Smooth muscle cell (in vitro differentiated cells): ENCODE measurements at regions not wholly inside any gene's neighbourhood (a gene's known extent, or its start where the extent isn't known, plus 50 kb on each side); places are given as distances from the start of the nearest gene placed in this dataset.
A peak's percentile ranks its signal among the peaks of the same experiment; 100 is the strongest.

Source experiments
- DNase-seq: peaks from one replicate; lab custom pipeline; 2025; ENCODE audit not compliant: unreplicated experiment; lab: John Stamatoyannopoulos, UW
- H2AFZ ChIP-seq: fragments of 200-600 bp; sonication (generic); 2 replicates; pipeline ENCODE4 v1.6.0; 2016; ENCODE audit warnings: antibody characterized with exemption, low read depth, mild to moderate bottlenecking
- H3F3A ChIP-seq: fragments of 200-600 bp; sonication (generic); 2 replicates; pipeline ENCODE4 v1.6.0; 2017; ENCODE audit warnings: antibody characterized with exemption, low read depth
- H3K27ac ChIP-seq: fragments of 200-600 bp; sonication (generic); 2 replicates; pipeline ENCODE4 v1.5.1; 2016; ENCODE audit warnings: low read depth, mild to moderate bottlenecking
- H3K27me3 ChIP-seq: fragments of 200-600 bp; sonication (generic); 2 replicates; pipeline ENCODE4 v1.6.1; 2016; ENCODE audit warnings: low read depth, mild to moderate bottlenecking
- H3K36me3 ChIP-seq: fragments of 200-600 bp; sonication (generic); 2 replicates; pipeline ENCODE4 v1.5.1; 2016; ENCODE audit warnings: low read depth
- H3K4me1 ChIP-seq: fragments of 200-600 bp; sonication (generic); 2 replicates; pipeline ENCODE4 v1.5.1; 2016; ENCODE audit warnings: low read depth
- H3K4me2 ChIP-seq: fragments of 200-600 bp; sonication (generic); 2 replicates; pipeline ENCODE4 v1.6.0; 2016; ENCODE audit warnings: mild to moderate bottlenecking
- H3K4me3 ChIP-seq: fragments of 200-600 bp; sonication (generic); 2 replicates; pipeline ENCODE4 v1.5.1; 2016; ENCODE audit warnings: mild to moderate bottlenecking
- H3K79me2 ChIP-seq: fragments of 200-600 bp; sonication (generic); 2 replicates; pipeline ENCODE4 v1.6.0; 2016; ENCODE audit warnings: low read depth, mild to moderate bottlenecking
- H3K9ac ChIP-seq: fragments of 200-600 bp; sonication (generic); 2 replicates; pipeline ENCODE4 v1.6.0; 2016; ENCODE audit warnings: low read depth
- H3K9me3 ChIP-seq: fragments of 200-600 bp; sonication (generic); replicated peaks from 2 replicates; pipeline ENCODE4 v1.5.1; 2016; ENCODE audit warnings: low read depth
- H4K20me1 ChIP-seq: fragments of 200-600 bp; sonication (generic); 2 replicates; pipeline ENCODE4 v1.6.0; 2016; ENCODE audit warnings: low read depth
- CTCF ChIP-seq: fragments of 200-600 bp; sonication (generic); IDR thresholded peaks from 2 replicates; pipeline ENCODE4 v1.5.1; 2017; ENCODE audit warnings: borderline replicate concordance, mild to moderate bottlenecking, antibody characterized with exemption; ENCODE audit not compliant: insufficient read depth, poor library complexity, severe bottlenecking
- WGBS: methylation state at CpG from one replicate; pipeline ENCODE4 v1.1.7; 2016; ENCODE audit warnings: low lambda C conversion rate; 5-methylcytosine and 5-hydroxymethylcytosine counted together

GRCh38 chr13:99067159-99067985 is 89.5 kb upstream of the DOCK9 start:
- H3K4me2 ChIP-seq: no peak overlapping the region
- no peak overlapping the region for H3K9ac ChIP-seq
- no peaks in the 10 kb centered on the region for H3K4me1 ChIP-seq
- no peaks in the 10 kb centered on the region for H3K79me2 ChIP-seq
- H3K27ac ChIP-seq: peak overlapping the region; percentile 20
- H3K9me3 ChIP-seq: no peaks in the 10 kb centered on the region
- no peaks in the 10 kb centered on the region for H3F3A ChIP-seq
- no peak overlapping the region for H3K4me3 ChIP-seq
- no peaks in the 10 kb centered on the region for H3K36me3 ChIP-seq
- no peak for DNase-seq
- no peaks in the 10 kb centered on the region for H3K27me3 ChIP-seq
- 100% methylated on average over 1 of the region's 1 CpG for WGBS
- H2AFZ ChIP-seq: no peak overlapping the region
- TF ChIP-seq CTCF: no peak
- no peaks in the 10 kb centered on the region for H4K20me1 ChIP-seq

- Histone ChIP-seq H3K27ac (no peak overlapping the region), H3K4me2 (no peak overlapping the region), H3K79me2 (peaks cover 5% of the 10 kb centered on the region), H3K9ac (no peak overlapping the region), H3K36me3 (no peaks in the 10 kb centered on the region), H2AFZ (no peak overlapping the region), H3K27me3 (no peaks in the 10 kb centered on the region), H3K4me3 (no peak overlapping the region), H4K20me1 (no peaks in the 10 kb centered on the region), H3K9me3 (peaks cover 5% of the 10 kb centered on the region), H3F3A (no peaks in the 10 kb centered on the region), H3K4me1 (no peaks in the 10 kb centered on the region)
- WGBS: 96% methylated on average over 2 of the region's 2 CpGs
- TF ChIP-seq CTCF: no peak
- no peak for DNase-seq
These were observed 93.3 kb upstream of the DOCK9 start for GRCh38 chr13:99071211-99071610.

GRCh38 chr13:99071666-99072065 is 93.8 kb upstream of the DOCK9 start:
- WGBS: 81% methylated on average over 6 of the region's 6 CpGs
- Histone ChIP-seq H3K79me2 (peaks cover 6% of the 10 kb centered on the region), H3K36me3 (no peaks in the 10 kb centered on the region), H2AFZ (no peak overlapping the region), H3K4me2 (no peak overlapping the region), H3K27me3 (no peaks in the 10 kb centered on the region), H3F3A (no peaks in the 10 kb centered on the region), H4K20me1 (peaks cover 4% of the 10 kb centered on the region), H3K9me3 (peaks cover 5% of the 10 kb centered on the region), H3K9ac (no peak overlapping the region), H3K27ac (no peak overlapping the region), H3K4me1 (no peaks in the 10 kb centered on the region), H3K4me3 (no peak overlapping the region)
- no peak for TF ChIP-seq CTCF
- no peak for DNase-seq

GRCh38 chr13:99072356-99072755 is 94.5 kb upstream of the DOCK9 start:
- TF ChIP-seq CTCF: no peak
- Histone ChIP-seq H4K20me1 (peaks cover 4% of the 10 kb centered on the region), H3K4me1 (no peaks in the 10 kb centered on the region), H3K79me2 (peaks cover 6% of the 10 kb centered on the region), H3F3A (no peaks in the 10 kb centered on the region), H3K27me3 (no peaks in the 10 kb centered on the region), H3K9ac (no peak overlapping the region), H3K4me2 (no peak overlapping the region), H3K36me3 (no peaks in the 10 kb centered on the region), H3K27ac (no peak overlapping the region), H3K9me3 (peaks cover 5% of the 10 kb centered on the region), H2AFZ (no peak overlapping the region), H3K4me3 (no peak overlapping the region)
- WGBS: 89% methylated on average over 2 of the region's 2 CpGs
- DNase-seq: no peak
